ENCODE measurements at regions not wholly inside any gene's neighbourhood (a gene's known extent, or its start where the extent isn't known, plus 50 kb on each side); places are given as distances from the start of the nearest gene placed in this dataset.

DNA sequence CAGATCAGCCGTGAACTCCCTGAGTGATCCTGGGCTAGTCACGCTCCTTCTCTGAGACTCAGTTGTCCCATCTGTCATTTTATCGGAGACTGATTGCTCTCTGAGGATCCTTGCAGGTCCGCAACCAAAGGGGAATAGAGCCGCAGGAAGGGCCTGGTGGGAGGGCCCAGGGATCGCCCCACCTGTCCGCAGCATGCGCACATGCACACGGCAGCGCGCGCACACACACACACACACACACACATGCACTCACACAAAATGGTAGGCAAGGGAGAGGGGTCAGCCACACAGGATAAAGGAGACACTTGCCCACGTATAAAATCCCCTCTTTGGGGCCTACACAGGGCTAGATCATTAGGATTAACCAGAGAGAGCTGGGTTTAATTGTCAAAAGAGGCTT, 95.6 kb upstream of the FOXP4 start:
- FAIRE-seq (no peak), ATAC-seq (no peak), DNase-seq (ENCODE audit: low read depth in 1 of 2, low spot score in 1 of 2) (no peak)
- ChIA-PET POLR2A (no interaction called here), CTCF (interaction anchor here (0.9 to 1.4 kb wide), 3 partner anchors 10 to 21 kb away, joined by 3 to 5 read pairs (median 4); no protein-coding TSS in a partner anchor)
- Histone ChIP-seq H3K4me3 (no peak overlapping the region), H3K4me2 (no peak overlapping the region), H3K27ac (no peak overlapping the region), H3K9me3 (no peaks in the 10 kb centered on the region), H3K4me1 (peaks cover 7% of the 10 kb centered on the region; the same call in 1 of the 3 replicates)
- 92% methylated on average over 12 of the region's 13 CpGs for WGBS (ENCODE audit: missing lambda C conversion rate)
- TF ChIP-seq EP300 (IDR thresholded peaks at IDR 0.05) (no peak), NFE2L2 (conservative IDR thresholded peaks at IDR 0.05; ENCODE audit: low read length) (no peak), JUN (IDR thresholded peaks at IDR 0.05) (no peak), RNF2 (IDR thresholded peaks at IDR 0.05; ENCODE audit: borderline replicate concordance, low read depth) (no peak), CBX8 (IDR thresholded peaks at IDR 0.05) (no peak), KDM1A (IDR thresholded peaks at IDR 0.05; ENCODE audit: low read depth) (no peak), NPAS2 (CRISPR knock-in tag; IDR thresholded peaks at IDR 0.05; ENCODE audit: borderline replicate concordance) (no peak), ZFP36 (IDR thresholded peaks at IDR 0.05; ENCODE audit: borderline replicate concordance, partially characterized antibody) (no peak), TP53 (CRISPR knock-in tag; IDR thresholded peaks at IDR 0.05) (no peak)
- TF ChIP-seq, protein P1, sequence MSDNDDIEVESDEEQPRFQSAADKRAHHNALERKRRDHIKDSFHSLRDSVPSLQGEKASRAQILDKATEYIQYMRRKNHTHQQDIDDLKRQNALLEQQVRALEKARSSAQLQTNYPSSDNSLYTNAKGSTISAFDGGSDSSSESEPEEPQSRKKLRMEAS (IDR thresholded peaks at IDR 0.05): no peak
- TF ChIP-seq, protein P2, sequence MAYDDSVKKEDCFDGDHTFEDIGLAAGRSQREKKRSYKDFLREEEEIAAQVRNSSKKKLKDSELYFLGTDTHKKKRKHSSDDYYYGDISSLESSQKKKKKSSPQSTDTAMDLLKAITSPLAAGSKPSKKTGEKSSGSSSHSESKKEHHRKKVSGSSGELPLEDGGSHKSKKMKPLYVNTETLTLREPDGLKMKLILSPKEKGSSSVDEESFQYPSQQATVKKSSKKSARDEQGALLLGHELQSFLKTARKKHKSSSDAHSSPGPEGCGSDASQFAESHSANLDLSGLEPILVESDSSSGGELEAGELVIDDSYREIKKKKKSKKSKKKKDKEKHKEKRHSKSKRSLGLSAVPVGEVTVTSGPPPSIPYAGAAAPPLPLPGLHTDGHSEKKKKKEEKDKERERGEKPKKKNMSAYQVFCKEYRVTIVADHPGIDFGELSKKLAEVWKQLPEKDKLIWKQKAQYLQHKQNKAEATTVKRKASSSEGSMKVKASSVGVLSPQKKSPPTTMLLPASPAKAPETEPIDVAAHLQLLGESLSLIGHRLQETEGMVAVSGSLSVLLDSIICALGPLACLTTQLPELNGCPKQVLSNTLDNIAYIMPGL (CRISPR knock-in tag; IDR thresholded peaks at IDR 0.05; ENCODE audit: borderline replicate concordance): no peak
- TF ChIP-seq, protein P3, sequence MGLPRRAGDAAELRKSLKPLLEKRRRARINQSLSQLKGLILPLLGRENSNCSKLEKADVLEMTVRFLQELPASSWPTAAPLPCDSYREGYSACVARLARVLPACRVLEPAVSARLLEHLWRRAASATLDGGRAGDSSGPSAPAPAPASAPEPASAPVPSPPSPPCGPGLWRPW (IDR thresholded peaks at IDR 0.05): no peak
- TF ChIP-seq, protein P4, sequence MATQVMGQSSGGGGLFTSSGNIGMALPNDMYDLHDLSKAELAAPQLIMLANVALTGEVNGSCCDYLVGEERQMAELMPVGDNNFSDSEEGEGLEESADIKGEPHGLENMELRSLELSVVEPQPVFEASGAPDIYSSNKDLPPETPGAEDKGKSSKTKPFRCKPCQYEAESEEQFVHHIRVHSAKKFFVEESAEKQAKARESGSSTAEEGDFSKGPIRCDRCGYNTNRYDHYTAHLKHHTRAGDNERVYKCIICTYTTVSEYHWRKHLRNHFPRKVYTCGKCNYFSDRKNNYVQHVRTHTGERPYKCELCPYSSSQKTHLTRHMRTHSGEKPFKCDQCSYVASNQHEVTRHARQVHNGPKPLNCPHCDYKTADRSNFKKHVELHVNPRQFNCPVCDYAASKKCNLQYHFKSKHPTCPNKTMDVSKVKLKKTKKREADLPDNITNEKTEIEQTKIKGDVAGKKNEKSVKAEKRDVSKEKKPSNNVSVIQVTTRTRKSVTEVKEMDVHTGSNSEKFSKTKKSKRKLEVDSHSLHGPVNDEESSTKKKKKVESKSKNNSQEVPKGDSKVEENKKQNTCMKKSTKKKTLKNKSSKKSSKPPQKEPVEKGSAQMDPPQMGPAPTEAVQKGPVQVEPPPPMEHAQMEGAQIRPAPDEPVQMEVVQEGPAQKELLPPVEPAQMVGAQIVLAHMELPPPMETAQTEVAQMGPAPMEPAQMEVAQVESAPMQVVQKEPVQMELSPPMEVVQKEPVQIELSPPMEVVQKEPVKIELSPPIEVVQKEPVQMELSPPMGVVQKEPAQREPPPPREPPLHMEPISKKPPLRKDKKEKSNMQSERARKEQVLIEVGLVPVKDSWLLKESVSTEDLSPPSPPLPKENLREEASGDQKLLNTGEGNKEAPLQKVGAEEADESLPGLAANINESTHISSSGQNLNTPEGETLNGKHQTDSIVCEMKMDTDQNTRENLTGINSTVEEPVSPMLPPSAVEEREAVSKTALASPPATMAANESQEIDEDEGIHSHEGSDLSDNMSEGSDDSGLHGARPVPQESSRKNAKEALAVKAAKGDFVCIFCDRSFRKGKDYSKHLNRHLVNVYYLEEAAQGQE (IDR thresholded peaks at IDR 0.05): no peak
- TF ChIP-seq, protein P5, sequence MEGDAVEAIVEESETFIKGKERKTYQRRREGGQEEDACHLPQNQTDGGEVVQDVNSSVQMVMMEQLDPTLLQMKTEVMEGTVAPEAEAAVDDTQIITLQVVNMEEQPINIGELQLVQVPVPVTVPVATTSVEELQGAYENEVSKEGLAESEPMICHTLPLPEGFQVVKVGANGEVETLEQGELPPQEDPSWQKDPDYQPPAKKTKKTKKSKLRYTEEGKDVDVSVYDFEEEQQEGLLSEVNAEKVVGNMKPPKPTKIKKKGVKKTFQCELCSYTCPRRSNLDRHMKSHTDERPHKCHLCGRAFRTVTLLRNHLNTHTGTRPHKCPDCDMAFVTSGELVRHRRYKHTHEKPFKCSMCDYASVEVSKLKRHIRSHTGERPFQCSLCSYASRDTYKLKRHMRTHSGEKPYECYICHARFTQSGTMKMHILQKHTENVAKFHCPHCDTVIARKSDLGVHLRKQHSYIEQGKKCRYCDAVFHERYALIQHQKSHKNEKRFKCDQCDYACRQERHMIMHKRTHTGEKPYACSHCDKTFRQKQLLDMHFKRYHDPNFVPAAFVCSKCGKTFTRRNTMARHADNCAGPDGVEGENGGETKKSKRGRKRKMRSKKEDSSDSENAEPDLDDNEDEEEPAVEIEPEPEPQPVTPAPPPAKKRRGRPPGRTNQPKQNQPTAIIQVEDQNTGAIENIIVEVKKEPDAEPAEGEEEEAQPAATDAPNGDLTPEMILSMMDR (IDR thresholded peaks at IDR 0.05): no peak
- TF ChIP-seq, protein P6, sequence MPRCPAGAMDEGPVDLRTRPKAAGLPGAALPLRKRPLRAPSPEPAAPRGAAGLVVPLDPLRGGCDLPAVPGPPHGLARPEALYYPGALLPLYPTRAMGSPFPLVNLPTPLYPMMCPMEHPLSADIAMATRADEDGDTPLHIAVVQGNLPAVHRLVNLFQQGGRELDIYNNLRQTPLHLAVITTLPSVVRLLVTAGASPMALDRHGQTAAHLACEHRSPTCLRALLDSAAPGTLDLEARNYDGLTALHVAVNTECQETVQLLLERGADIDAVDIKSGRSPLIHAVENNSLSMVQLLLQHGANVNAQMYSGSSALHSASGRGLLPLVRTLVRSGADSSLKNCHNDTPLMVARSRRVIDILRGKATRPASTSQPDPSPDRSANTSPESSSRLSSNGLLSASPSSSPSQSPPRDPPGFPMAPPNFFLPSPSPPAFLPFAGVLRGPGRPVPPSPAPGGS (IDR thresholded peaks at IDR 0.05): no peak

DNA sequence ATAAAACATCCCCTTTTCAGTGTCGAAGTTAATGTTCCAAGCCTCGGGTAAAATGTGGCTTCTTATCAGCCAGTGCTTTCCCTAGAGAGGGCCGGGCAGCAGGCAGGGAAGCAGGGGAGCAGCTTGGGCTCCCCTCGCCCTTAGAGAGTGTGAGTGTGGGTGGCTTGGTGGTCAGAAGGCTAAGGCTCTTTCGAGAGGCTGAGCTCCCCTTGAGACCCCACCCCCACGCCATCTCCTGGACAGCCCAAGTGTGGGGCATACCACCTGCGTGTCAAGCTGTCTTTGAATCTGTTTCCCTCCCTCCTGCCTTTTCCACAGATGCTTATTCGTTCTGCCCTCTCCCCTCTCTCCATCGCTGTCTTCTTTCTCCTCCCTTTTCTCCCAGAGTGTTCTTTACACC, 95.1 kb upstream of the FOXP4 start:
- Histone ChIP-seq H3K4me2 (no peak overlapping the region), H3K4me1 (peaks cover 7% of the 10 kb centered on the region; the same call in 1 of the 3 replicates), H3K9me3 (no peaks in the 10 kb centered on the region), H3K27ac (no peak overlapping the region), H3K4me3 (no peak overlapping the region)
- peak in 1 of 2 experiments; percentile 66; a peak in 3 of 6 replicates for ATAC-seq
- peak in 1 of 2 experiments; percentile 36 for DNase-seq (ENCODE audit: low read depth in 1 of 2, low spot score in 1 of 2)
- CTCF ChIA-PET: interaction anchor here (1.4 kb wide), 2 partner anchors 9 to 21 kb away, joined by 4 to 5 read pairs; no protein-coding TSS in a partner anchor
- FAIRE-seq: no peak
- POLR2A ChIA-PET: no interaction called here
- 62% methylated on average over 9 of the region's 9 CpGs for WGBS (ENCODE audit: missing lambda C conversion rate)
- TF ChIP-seq, protein P5 (IDR thresholded peaks at IDR 0.05): no peak
- TF ChIP-seq CEBPB (IDR thresholded peaks at IDR 0.05) (no peak), KDM5A (IDR thresholded peaks at IDR 0.05) (no peak), RARB (CRISPR knock-in tag; IDR thresholded peaks at IDR 0.05) (no peak), MYC (IDR thresholded peaks at IDR 0.05; ENCODE audit: borderline replicate concordance, low read length) (no peak), JUNB (IDR thresholded peaks at IDR 0.05) (no peak), RNF2 (IDR thresholded peaks at IDR 0.05; ENCODE audit: borderline replicate concordance, low read depth) (no peak), PHF8 (IDR thresholded peaks at IDR 0.05; ENCODE audit: borderline replicate concordance, low read depth) (no peak), RFX5 (IDR thresholded peaks at IDR 0.05) (no peak), KDM1A (IDR thresholded peaks at IDR 0.05; ENCODE audit: low read depth) (no peak), MAZ (IDR thresholded peaks at IDR 0.05; ENCODE audit: borderline replicate concordance, low read depth, low read length) (no peak), CBX8 (IDR thresholded peaks at IDR 0.05) (no peak), EHF (CRISPR knock-in tag; IDR thresholded peaks at IDR 0.05) (no peak), HOXA7 (CRISPR knock-in tag; IDR thresholded peaks at IDR 0.05) (no peak), TP53 (CRISPR knock-in tag; IDR thresholded peaks at IDR 0.05) (no peak)
